HL-60/S4 treated with phorbol 12-myristate 13-acetate at 8.2 ng/mL for 4 days and 3 days (cell line): ENCODE measurements at regions not wholly inside any gene's neighbourhood (a gene's known extent, or its start where the extent isn't known, plus 50 kb on each side); places are given as distances from the start of the nearest gene placed in this dataset.

Experiments
- in situ Hi-C: fragments of 300-500 bp; cut with MboI; formaldehyde crosslinking; loops from 2 replicates; pipeline ENCODE4 v1.15.0; 2022; ENCODE audit warnings: low sequenced_read_pairs

GRCh38 chr7:85733169-85733915 lies 546.5 kb upstream of the SEMA3D start:
- in situ Hi-C loops: no loop called here

GRCh38 chr7:85730012-85730411 lies 543.2 kb upstream of the SEMA3D start:
- in situ Hi-C loops: no loop called here

GRCh38 chr7:85725026-85725425 lies 538.2 kb upstream of the SEMA3D start:
- in situ Hi-C loops: no loop called here

- in situ Hi-C loops: no loop called here
These were observed 533.4 kb upstream of the SEMA3D start for GRCh38 chr7:85719981-85720953.

- in situ Hi-C loops: no loop called here
These were observed 529.5 kb upstream of the SEMA3D start for GRCh38 chr7:85716353-85716752.

GRCh38 chr7:85714951-85715350 lies 528.1 kb upstream of the SEMA3D start:
- in situ Hi-C loops: no loop called here

- in situ Hi-C loops: no loop called here
These were observed 527.3 kb upstream of the SEMA3D start for GRCh38 chr7:85714043-85714578.

GRCh38 chr7:85713171-85713570 lies 526.3 kb upstream of the SEMA3D start:
- in situ Hi-C loops: no loop called here

- in situ Hi-C loops: no loop called here
These were observed 525.0 kb upstream of the SEMA3D start for GRCh38 chr7:85711894-85712293.

- in situ Hi-C loops: no loop called here
These were observed 524.1 kb upstream of the SEMA3D start for GRCh38 chr7:85710960-85711359.

GRCh38 chr7:85708221-85708620 lies 521.4 kb upstream of the SEMA3D start:
- in situ Hi-C loops: no loop called here

GRCh38 chr7:85705076-85705475 lies 518.2 kb upstream of the SEMA3D start:
- in situ Hi-C loops: no loop called here

- in situ Hi-C loops: no loop called here
These were observed 516.6 kb upstream of the SEMA3D start for GRCh38 chr7:85703251-85704010.

GRCh38 chr7:85702348-85702747 lies 515.5 kb upstream of the SEMA3D start:
- in situ Hi-C loops: no loop called here

GRCh38 chr7:85699482-85699881 lies 512.6 kb upstream of the SEMA3D start:
- in situ Hi-C loops: no loop called here

- in situ Hi-C loops: no loop called here
These were observed 508.7 kb upstream of the SEMA3D start for GRCh38 chr7:85695533-85695932.

- in situ Hi-C loops: no loop called here
These were observed 508.2 kb upstream of the SEMA3D start for GRCh38 chr7:85695041-85695440.

GRCh38 chr7:85693326-85693725 lies 506.5 kb upstream of the SEMA3D start:
- in situ Hi-C loops: no loop called here

GRCh38 chr7:85688712-85689111 lies 501.9 kb upstream of the SEMA3D start:
- in situ Hi-C loops: no loop called here

GRCh38 chr7:85686401-85687181 lies 499.7 kb upstream of the SEMA3D start:
- in situ Hi-C loops: no loop called here
